ENCODE measurements at regions not wholly inside any gene's neighbourhood (a gene's known extent, or its start where the extent isn't known, plus 50 kb on each side); places are given as distances from the start of the nearest gene placed in this dataset.

- Histone ChIP-seq H3K4me2 (ENCODE audit: low read depth, low read length) (no peak overlapping the region), H3K9ac (ENCODE audit: insufficient read depth, low read depth, low read length) (no peak overlapping the region), H3K4me1 (ENCODE audit: insufficient read depth, low read length) (no peaks in the 10 kb centered on the region), H3K79me2 (ENCODE audit: insufficient read depth, low read length) (no peaks in the 10 kb centered on the region), H3K4me3 (replicated peaks in 1 of 3; ENCODE audit: insufficient read depth in 1 of 3, low read depth in 2 of 3, low read length in 3 of 3) (no peak overlapping the region), H3K9me3 (ENCODE audit: low read length) (peaks cover 14% of the 10 kb centered on the region), H4K20me1 (ENCODE audit: insufficient read depth, low read length) (no peaks in the 10 kb centered on the region), H2AFZ (ENCODE audit: low read length) (no peak overlapping the region), H3K27ac (ENCODE audit: extremely low read length, insufficient read depth, low read length) (no peak overlapping the region), H3K27me3 (ENCODE audit: control insufficient read depth in 1 of 2, insufficient read depth in 2 of 2, low read length in 2 of 2) (no peaks in the 10 kb centered on the region; a peak in 1 of 5 replicates), H3K36me3 (replicated peaks in 1 of 2; ENCODE audit: control insufficient read depth in 1 of 2, insufficient read depth in 2 of 2, low read length in 2 of 2) (no peaks in the 10 kb centered on the region)
- POLR2A ChIA-PET = no interaction called here
- 15% methylated on average over 14 of the region's 16 CpGs for WGBS (ENCODE audit: low lambda C conversion rate)
- BruUV-seq (replicated peaks) = no TSS peak
- no peak for FAIRE-seq
- no peak for DNase-seq (ENCODE audit: low spot score)
- intact Hi-C loops (cut with micrococcal nuclease; ENCODE audit: unreplicated experiment) = no loop called here
- ATAC-seq = no peak
- TF ChIP-seq PHB2 (IDR thresholded peaks at IDR 0.05; ENCODE audit: partially characterized antibody) (no peak), ZNF44 (CRISPR knock-in tag; IDR thresholded peaks at IDR 0.05) (no peak), ZNF644 (CRISPR knock-in tag; IDR thresholded peaks at IDR 0.05; ENCODE audit: low read depth) (no peak), ZNF761 (CRISPR knock-in tag; conservative IDR thresholded peaks at IDR 0.05) (no peak), AGO1 (IDR thresholded peaks at IDR 0.05; ENCODE audit: low read depth, low read length, poor library complexity, severe bottlenecking) (no peak), MAFF (IDR thresholded peaks at IDR 0.05; ENCODE audit: low read depth, low read length) (no peak), ZNF343 (CRISPR knock-in tag; IDR thresholded peaks at IDR 0.05) (no peak), ZNF143 (CRISPR knock-in tag; IDR thresholded peaks at IDR 0.05) (no peak), MTERF4 (CRISPR knock-in tag; IDR thresholded peaks at IDR 0.05) (no peak), TAF15 (IDR thresholded peaks at IDR 0.05; ENCODE audit: low read depth, low read length, poor library complexity, severe bottlenecking) (no peak)
- in situ Hi-C loops (cut with HindIII; ENCODE audit: extremely low pct_ligation_motif_present, low pct_unique_long_range_greater_than_20kb) = no loop called here
- CTCF ChIA-PET (ENCODE audit: low intra/inter-chr PET ratio, low total read pairs) = no interaction called here
Observed at GRCh38 chr1:29557701-29558600, 321.6 kb downstream of the PTPRU start.
